ENCODE measurements at regions not wholly inside any gene's neighbourhood (a gene's known extent, or its start where the extent isn't known, plus 50 kb on each side); places are given as distances from the start of the nearest gene placed in this dataset.
"Not testable (repeated sequence)": the region's sequence is repeated elsewhere in the genome, so short reads cannot be mapped to it uniquely, and the experiment has no call there.

- peak; percentile 88 for DNase-seq (ENCODE audit: low read depth, low spot score)
Measured at GRCh38 chr17:47066841-47067682, 88.0 kb upstream of the RPRML start.

- DNase-seq (ENCODE audit: low read depth, low spot score): peak; percentile 23
Measured at GRCh38 chr17:47066095-47066494, 87.0 kb upstream of the RPRML start.

- no peak for DNase-seq (ENCODE audit: low read depth, low spot score)
Measured at GRCh38 chr17:47064684-47065083, 85.6 kb upstream of the RPRML start.

GRCh38 chr17:47063475-47063874 is 84.4 kb upstream of the RPRML start:
- no peak for DNase-seq (ENCODE audit: low read depth, low spot score)

- DNase-seq (ENCODE audit: low read depth, low spot score): not testable (repeated sequence)
Measured at GRCh38 chr17:47062851-47063250, 83.8 kb upstream of the RPRML start.

GRCh38 chr17:47060005-47060404 is 81.0 kb upstream of the RPRML start:
- not testable (repeated sequence) for DNase-seq (ENCODE audit: low read depth, low spot score)

- peak; percentile 34 for DNase-seq (ENCODE audit: low read depth, low spot score)
Measured at GRCh38 chr17:47057830-47058229, 78.8 kb upstream of the RPRML start.

GRCh38 chr17:47057279-47057678 is 78.2 kb upstream of the RPRML start:
- not testable (repeated sequence) for DNase-seq (ENCODE audit: low read depth, low spot score)

GRCh38 chr17:47056687-47057086 is 77.6 kb upstream of the RPRML start:
- not testable (repeated sequence) for DNase-seq (ENCODE audit: low read depth, low spot score)
